ENCODE measurements at regions not wholly inside any gene's neighbourhood (a gene's known extent, or its start where the extent isn't known, plus 50 kb on each side); places are given as distances from the start of the nearest gene placed in this dataset.
"Not testable (repeated sequence)": the region's sequence is repeated elsewhere in the genome, so short reads cannot be mapped to it uniquely, and the experiment has no call there.

DNA sequence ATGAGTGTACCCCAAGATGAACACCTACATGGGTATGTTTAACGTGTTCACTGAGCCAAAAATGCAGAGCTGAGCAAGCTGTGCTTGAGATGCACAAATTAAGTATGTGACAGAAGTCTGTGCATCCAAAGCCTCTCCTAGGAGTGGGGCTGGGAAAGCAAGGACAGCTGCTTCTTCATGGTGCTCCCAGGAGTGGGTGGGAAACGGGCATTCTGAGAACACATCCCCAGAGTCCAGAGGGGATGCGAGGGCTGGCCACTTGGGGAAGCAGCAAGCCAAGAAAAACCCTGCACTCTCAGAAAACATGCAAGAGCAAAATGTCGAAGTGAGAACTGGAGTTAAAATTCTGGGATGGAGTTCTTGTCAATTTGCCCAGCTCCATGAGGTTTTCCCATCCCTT lies 414.3 kb downstream of the BCAT1 start:
- H3K9me3 Mint-ChIP-seq: no peaks in the 10 kb centered on the region
- POLR2A ChIA-PET: no interaction called here
- peaks cover 0 to 1% (median 0%) of the 10 kb centered on the region in 5 donors for H3K27me3 Mint-ChIP-seq
- no peaks in the 10 kb centered on the region for H3K4me1 Mint-ChIP-seq
- ATAC-seq (no peak), DNase-seq (no peak)
- H3K4me3 Mint-ChIP-seq: no peak overlapping the region
- no peak overlapping the region for H3K27ac Mint-ChIP-seq
- H3K36me3 Mint-ChIP-seq: no peaks in the 10 kb centered on the region

DNA sequence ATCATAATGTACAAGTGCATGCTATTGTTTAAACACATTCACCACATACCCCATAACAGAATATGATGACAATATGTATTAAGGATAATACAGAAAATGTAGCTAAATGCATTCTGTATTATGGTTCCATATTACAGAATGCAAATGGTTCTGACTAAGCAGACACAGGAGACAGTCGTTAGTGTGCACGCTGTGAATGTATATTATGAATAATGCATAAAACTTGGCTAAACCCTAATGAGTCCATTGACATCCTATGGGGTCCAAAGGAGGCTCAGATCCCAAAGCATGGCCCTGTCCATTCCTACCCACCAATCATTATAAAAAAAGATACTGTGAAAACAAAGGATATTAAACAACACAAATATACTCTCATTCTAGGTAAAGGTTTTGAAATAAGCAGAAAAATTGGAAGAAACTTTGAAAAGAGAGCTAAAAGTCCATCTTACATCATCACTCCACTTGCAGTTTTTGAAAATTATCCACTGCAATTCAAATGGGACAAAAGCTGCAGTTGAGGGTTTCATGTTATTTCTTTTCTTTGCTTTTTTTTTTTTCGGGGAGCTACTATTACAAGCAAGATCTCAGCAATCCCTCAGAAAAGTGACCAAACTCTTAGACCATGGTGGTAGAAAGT lies 415.1 kb downstream of the BCAT1 start:
- Mint-ChIP-seq H3K27me3 (no peaks in the 10 kb centered on the region), H3K4me1 (no peaks in the 10 kb centered on the region)
- POLR2A ChIA-PET: no interaction called here

DNA sequence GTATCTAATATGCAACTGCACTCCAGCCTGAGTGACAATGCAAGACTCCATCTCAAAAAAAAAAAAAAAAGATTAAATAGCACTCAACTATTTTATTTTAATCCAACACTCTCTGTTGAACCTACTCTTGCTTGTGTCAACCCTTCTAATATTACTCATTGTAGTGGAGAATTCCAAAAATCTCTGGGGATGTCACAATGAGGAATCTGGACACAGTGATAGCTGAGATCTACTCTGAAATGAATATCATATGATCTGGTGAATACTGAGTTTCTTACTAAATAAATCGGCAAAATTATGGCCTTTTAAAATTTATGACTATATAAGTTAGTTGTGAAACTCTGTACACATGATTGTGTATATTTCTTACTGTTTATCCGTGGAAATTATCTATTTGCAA lies 418.2 kb downstream of the BCAT1 start:
- H3K27ac Mint-ChIP-seq: no peak overlapping the region
- peaks cover 0 to 7% (median 0%) of the 10 kb centered on the region in 9 donors for H3K9me3 Mint-ChIP-seq
- no peaks in the 10 kb centered on the region for H3K27me3 Mint-ChIP-seq
- no peaks in the 10 kb centered on the region for H3K4me1 Mint-ChIP-seq
- DNase-seq (no peak), ATAC-seq (no peak)
- POLR2A ChIA-PET: no interaction called here
- no peaks in the 10 kb centered on the region for H3K36me3 Mint-ChIP-seq
- no peak overlapping the region for H3K4me3 Mint-ChIP-seq

More for the DNA sequence above, 415.1 kb downstream of the BCAT1 start:
- H3K27ac Mint-ChIP-seq: no peak overlapping the region
- no peaks in the 10 kb centered on the region for H3K36me3 Mint-ChIP-seq
- no peak for ATAC-seq
- no peaks in the 10 kb centered on the region for H3K9me3 Mint-ChIP-seq
- H3K4me3 Mint-ChIP-seq: no peak overlapping the region
- no peak for DNase-seq

DNA sequence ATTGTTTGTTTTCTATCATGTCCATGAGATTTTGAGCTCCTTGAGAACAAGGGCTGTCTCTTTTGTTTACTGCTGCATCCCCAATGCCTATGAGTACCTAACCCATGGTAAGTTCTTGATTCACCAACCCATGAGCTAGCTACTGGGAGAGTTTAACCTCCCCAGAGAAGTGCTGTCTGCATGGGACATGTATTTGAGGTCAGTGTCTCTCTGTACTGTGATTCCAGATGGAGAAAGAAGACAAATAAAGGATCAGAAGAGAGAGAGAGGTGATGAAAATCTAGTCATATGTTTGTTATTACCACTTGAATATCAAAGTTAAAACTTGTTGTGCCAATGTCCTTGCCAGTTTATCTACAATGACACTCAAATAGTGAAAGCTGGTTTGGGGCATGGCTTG lies 421.8 kb downstream of the BCAT1 start:
- H3K4me3 Mint-ChIP-seq: no peak overlapping the region
- POLR2A ChIA-PET: interaction anchor here (0.6 kb wide), 1 partner anchor 9 kb away, joined by 3 read pairs; no protein-coding TSS in a partner anchor
- H3K4me1 Mint-ChIP-seq: no peaks in the 10 kb centered on the region
- no peaks in the 10 kb centered on the region for H3K27me3 Mint-ChIP-seq
- H3K9me3 Mint-ChIP-seq: peaks cover 0 to 9% (median 4%) of the 10 kb centered on the region in 9 donors
- H3K27ac Mint-ChIP-seq: no peak overlapping the region
- DNase-seq (no peak), ATAC-seq (no peak)
- peaks cover 0 to 4% (median 0%) of the 10 kb centered on the region in 3 donors for H3K36me3 Mint-ChIP-seq

DNA sequence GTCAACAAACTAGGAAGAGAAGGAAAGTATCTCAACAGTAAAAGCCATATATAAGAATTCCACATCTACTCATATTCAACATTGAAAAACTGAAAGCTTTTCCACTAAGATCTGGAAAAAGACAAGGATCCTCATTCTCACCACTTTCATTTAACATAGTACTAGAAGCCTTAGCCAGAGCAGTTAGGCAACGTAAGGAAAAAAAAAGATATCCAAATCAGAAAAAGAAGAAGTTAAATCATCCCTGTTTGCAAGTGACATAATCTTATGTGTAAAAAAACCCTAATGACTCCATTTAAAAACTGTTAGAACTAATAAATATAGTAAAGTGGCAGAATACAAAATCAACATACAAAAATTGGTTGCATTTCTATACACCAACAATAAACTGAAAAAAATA lies 426.2 kb downstream of the BCAT1 start:
- H3K27me3 Mint-ChIP-seq: no peaks in the 10 kb centered on the region
- peaks cover 0 to 34% (median 3%) of the 10 kb centered on the region in 3 donors for H3K36me3 Mint-ChIP-seq
- no peaks in the 10 kb centered on the region for H3K4me1 Mint-ChIP-seq
- POLR2A ChIA-PET: no interaction called here
- H3K9me3 Mint-ChIP-seq: peaks cover 10 to 49% (median 26%) of the 10 kb centered on the region in 9 donors
- ATAC-seq (no peak), DNase-seq (no peak)
- no peak overlapping the region for H3K4me3 Mint-ChIP-seq
- no peak overlapping the region for H3K27ac Mint-ChIP-seq

DNA sequence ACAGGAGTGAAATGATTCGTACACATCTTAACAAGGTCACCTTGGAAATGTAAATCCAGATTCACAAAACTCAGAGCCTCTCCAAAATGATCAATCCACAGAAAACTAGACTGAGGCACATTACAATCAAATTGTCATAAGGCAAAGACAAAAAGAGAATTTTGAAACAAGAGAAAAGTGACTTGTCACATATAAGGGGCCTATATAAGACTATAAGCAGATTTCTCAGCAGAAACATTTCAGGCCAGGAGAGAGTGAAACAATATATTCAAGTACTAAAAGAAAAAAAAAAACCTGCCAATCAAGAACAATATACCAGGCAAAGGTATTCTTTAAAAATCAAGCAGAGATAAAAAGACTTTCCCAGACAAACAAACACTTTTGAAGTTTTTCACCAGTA lies 429.1 kb downstream of the BCAT1 start:
- Mint-ChIP-seq H3K27me3 (no peaks in the 10 kb centered on the region), H3K27ac (no peak overlapping the region), H3K36me3 (peaks cover 0 to 34% (median 3%) of the 10 kb centered on the region in 3 donors), H3K9me3 (peaks cover 5 to 49% (median 28%) of the 10 kb centered on the region in 9 donors), H3K4me1 (no peaks in the 10 kb centered on the region), H3K4me3 (no peak overlapping the region)
- no peak for DNase-seq
- POLR2A ChIA-PET: no interaction called here
- ATAC-seq: no peak

DNA sequence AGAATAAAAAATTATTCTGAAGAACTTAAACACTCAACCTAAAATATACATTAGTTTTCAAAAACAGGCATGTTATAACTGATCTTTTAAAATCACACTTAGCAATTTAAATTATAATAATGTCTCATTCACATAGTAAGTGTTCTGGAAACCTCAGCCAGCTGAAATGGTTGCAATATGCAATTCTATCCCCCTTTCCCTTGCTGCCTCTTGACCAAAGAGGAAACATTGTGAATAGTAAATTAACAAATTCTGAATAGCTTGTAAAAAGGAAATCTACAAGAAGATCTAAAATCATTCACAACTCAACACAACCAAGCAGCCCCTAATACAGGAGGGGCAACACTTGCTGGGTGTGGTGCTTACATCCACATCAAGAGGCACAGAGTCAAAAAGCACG lies 431.9 kb downstream of the BCAT1 start:
- peaks cover 0 to 34% (median 3%) of the 10 kb centered on the region in 3 donors for H3K36me3 Mint-ChIP-seq
- H3K4me3 Mint-ChIP-seq: no peak overlapping the region
- H3K4me1 Mint-ChIP-seq: no peaks in the 10 kb centered on the region
- ATAC-seq (no peak), DNase-seq (no peak)
- no peak overlapping the region for H3K27ac Mint-ChIP-seq
- peaks cover 3 to 41% (median 28%) of the 10 kb centered on the region in 9 donors for H3K9me3 Mint-ChIP-seq
- POLR2A ChIA-PET: no interaction called here
- H3K27me3 Mint-ChIP-seq: no peaks in the 10 kb centered on the region

DNA sequence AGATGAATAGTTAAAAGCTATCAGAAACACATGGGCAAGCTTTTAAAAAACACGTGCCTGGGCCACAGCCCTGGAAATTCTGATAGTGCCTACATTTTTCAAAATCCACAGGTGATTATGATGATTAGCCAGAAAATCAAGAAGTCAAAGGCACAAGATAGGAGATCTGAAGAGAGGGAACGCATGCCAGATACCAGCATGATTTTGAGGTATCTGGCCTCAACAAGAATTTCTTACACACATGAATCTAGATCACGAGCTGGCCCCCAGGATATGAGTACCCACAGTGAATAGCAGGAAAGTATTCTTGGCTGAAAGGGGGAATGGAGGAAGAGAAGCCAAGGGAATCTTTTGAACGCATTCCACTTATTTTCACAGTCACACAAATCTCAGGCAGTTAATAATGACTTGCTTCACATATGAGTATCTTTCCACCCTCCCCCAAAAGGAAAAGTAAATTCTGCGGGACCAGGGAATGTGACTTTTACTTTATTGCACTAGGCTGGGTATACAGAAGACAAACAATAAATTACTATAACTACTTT lies 438.2 kb downstream of the BCAT1 start:
- DNase-seq (no peak), ATAC-seq (no peak)
- no peaks in the 10 kb centered on the region for H3K4me1 Mint-ChIP-seq
- POLR2A ChIA-PET: no interaction called here
- H3K4me3 Mint-ChIP-seq: no peak overlapping the region
- no peak overlapping the region for H3K27ac Mint-ChIP-seq
- H3K9me3 Mint-ChIP-seq: peaks cover 0 to 18% (median 2%) of the 10 kb centered on the region in 9 donors
- no peaks in the 10 kb centered on the region for H3K36me3 Mint-ChIP-seq
- H3K27me3 Mint-ChIP-seq: no peaks in the 10 kb centered on the region

DNA sequence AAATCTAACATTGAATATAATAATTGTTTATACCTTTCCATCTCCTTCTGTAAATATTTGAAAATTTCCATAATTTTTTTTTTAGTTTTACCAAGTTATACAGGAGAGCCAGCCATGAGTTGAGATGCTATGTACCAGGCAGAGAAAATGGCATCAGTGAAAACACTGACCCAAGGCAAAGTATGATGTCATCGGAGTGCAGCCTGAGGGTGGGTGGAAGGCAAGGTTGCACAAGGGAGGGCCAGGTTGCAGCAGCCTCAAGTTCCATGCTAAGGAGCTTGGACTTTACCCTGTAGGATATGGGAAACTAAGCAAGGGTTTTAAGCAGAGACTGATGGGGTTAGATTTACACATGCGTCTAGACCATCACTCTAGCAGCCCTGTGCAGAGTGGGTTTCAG lies 441.1 kb downstream of the BCAT1 start:
- Mint-ChIP-seq H3K27ac (no peak overlapping the region), H3K4me1 (peaks cover 0 to 3% (median 0%) of the 10 kb centered on the region in 4 donors), H3K4me3 (no peak overlapping the region), H3K27me3 (no peaks in the 10 kb centered on the region), H3K36me3 (no peaks in the 10 kb centered on the region), H3K9me3 (peaks cover 0 to 18% (median 1%) of the 10 kb centered on the region in 9 donors)
- DNase-seq (no peak), ATAC-seq (no peak)
- POLR2A ChIA-PET: no interaction called here

DNA sequence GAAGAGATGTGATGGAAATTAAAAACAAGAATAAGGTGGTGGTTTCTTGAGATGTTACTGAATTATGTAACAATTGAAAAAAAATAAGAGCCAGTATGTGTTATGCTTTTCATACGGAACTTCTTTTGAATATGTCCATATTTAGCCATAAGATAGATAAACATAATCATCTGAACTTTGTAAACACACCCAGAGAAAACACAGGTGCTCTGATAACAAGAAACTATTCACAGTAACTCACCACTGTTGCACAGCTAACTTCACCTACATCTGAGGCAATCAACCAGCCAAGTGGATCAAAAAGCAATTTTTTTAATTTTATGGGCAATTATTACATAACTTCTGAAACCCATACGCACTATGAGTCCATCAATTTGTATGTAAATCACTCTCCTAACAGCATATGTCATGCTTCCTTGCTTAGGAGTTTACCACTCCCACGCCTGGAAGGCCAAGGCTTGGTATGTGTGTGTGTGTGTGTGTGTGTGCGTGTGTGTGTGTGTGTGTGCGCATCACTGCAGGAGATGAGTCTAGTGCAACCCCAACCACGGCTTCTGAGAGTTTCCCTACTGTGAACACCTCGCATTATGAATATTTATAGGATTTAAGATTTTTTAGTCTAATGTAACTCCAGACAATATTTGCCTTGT lies 443.4 kb downstream of the BCAT1 start:
- H3K27ac Mint-ChIP-seq: no peak overlapping the region
- peaks cover 0 to 18% (median 5%) of the 10 kb centered on the region in 9 donors for H3K9me3 Mint-ChIP-seq
- no peaks in the 10 kb centered on the region for H3K27me3 Mint-ChIP-seq
- no peak for ATAC-seq
- no peak for DNase-seq
- H3K4me3 Mint-ChIP-seq: no peak overlapping the region
- peaks cover 0 to 3% (median 0%) of the 10 kb centered on the region in 4 donors for H3K4me1 Mint-ChIP-seq
- H3K36me3 Mint-ChIP-seq: no peaks in the 10 kb centered on the region
- POLR2A ChIA-PET: no interaction called here

DNA sequence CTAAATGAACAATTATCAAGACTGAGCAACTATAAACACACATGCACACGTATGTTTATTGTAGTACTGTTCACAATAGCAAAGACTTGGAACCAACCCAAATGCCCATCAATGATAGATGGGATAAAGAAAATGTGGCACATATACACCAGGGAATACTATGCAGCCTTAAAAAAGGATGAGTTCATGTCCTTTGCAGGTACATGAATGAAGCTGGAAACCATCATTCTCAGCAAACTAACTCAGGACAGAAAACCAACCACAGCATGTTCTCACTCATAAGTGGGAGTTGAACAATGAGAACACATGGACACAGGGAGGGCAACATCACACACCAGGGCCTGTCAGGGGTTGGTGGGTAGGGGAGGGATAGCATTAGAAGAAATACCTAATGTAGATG lies 445.4 kb downstream of the BCAT1 start:
- H3K27ac Mint-ChIP-seq, H3K4me3 Mint-ChIP-seq, H3K36me3 Mint-ChIP-seq, ATAC-seq, DNase-seq, H3K4me1 Mint-ChIP-seq, H3K9me3 Mint-ChIP-seq, POLR2A ChIA-PET, H3K27me3 Mint-ChIP-seq: not testable (repeated sequence)

DNA sequence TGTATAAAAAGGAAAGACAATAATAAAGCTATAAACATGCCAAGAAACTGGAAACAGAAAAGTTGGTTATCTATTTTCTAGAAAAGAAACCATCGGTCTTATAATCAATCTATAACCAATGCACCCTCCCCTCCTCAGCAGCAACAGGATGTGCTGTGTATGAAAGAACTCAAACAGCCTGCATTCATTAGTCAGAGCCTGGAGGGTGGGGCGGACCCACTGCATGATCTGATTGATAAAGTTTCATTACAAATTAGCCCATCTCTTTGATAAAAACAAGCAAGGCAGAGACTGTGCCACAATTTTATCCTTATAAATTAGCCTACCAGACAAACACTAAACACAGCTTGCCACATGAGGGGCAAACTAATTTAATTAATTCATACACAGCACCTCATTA lies 448.1 kb downstream of the BCAT1 start:
- Mint-ChIP-seq H3K27ac (no peak overlapping the region), H3K9me3 (peaks cover 0 to 7% (median 3%) of the 10 kb centered on the region in 9 donors), H3K4me3 (no peak overlapping the region), H3K27me3 (no peaks in the 10 kb centered on the region), H3K36me3 (no peaks in the 10 kb centered on the region), H3K4me1 (peaks cover 0 to 3% (median 0%) of the 10 kb centered on the region in 4 donors)
- DNase-seq: no peak
- POLR2A ChIA-PET: no interaction called here
- no peak for ATAC-seq

DNA sequence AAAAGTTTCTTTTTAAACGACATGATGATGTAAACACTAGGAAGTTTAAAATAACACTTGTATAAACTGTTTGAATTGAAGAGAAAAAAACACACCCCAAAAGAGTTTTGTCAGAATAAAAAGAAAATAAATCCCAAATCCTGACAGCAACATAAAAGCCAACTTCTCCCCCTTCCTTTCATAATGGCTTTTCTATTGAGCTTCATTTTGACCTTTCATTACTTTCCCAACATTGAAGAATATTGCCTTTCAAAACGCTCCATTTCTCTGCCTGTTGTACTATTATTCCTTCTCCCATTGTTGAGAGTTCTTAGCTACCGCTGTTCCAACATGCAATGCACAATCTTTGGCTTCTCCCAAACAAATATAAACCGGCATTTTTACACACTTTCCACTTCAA lies 448.5 kb downstream of the BCAT1 start:
- POLR2A ChIA-PET: no interaction called here
- no peaks in the 10 kb centered on the region for H3K27me3 Mint-ChIP-seq
- H3K9me3 Mint-ChIP-seq: peaks cover 0 to 7% (median 3%) of the 10 kb centered on the region in 9 donors
- H3K36me3 Mint-ChIP-seq: no peaks in the 10 kb centered on the region
- no peak overlapping the region for H3K4me3 Mint-ChIP-seq
- no peak overlapping the region for H3K27ac Mint-ChIP-seq
- H3K4me1 Mint-ChIP-seq: peaks cover 0 to 3% (median 0%) of the 10 kb centered on the region in 4 donors
- DNase-seq (no peak), ATAC-seq (no peak)
